Ovary (tissue), 7 donors: ENCODE measurements at regions not wholly inside any gene's neighbourhood (a gene's known extent, or its start where the extent isn't known, plus 50 kb on each side); places are given as distances from the start of the nearest gene placed in this dataset.

Experiments
- DNase-seq, 5 donors: peaks; one replicate each; pipeline ENCODE4 v3.0.0-alpha.2; 2019 to 2020
- H3K27ac ChIP-seq, 2 donors: fragments of 200-600 bp; one replicate each; pipeline versions ENCODE4 v1.5.1 to v1.8.0; 2019 to 2022
- H3K27me3 ChIP-seq: fragments of 200-600 bp; one replicate; pipeline ENCODE4 v1.8.0; 2022
- H3K36me3 ChIP-seq: fragments of 200-600 bp; sonication (generic); one replicate; pipeline ENCODE4 v1.5.1; 2019
- H3K4me1 ChIP-seq: one replicate; pipeline ENCODE4 v1.8.1; 2013; ENCODE audit warnings: mild to moderate bottlenecking, moderate library complexity; ENCODE audit not compliant: insufficient read depth
- H3K4me3 ChIP-seq: fragments of 200-600 bp; sonication (generic); one replicate; pipeline ENCODE4 v1.5.1; 2017
- H3K9me3 ChIP-seq, 2 donors: fragments of 200-600 bp in 1 of 2; sonication (generic) in 1 of 2; one replicate each; pipeline versions ENCODE4 v1.5.1 to v1.8.1; 2013 to 2019; ENCODE audit warnings: mild to moderate bottlenecking in 1 of 2, moderate library complexity in 1 of 2
- CTCF ChIP-seq, 3 donors: fragments of 450-650 bp in 2 of 3; fragments of 200-600 bp in 1 of 3; IDR thresholded peaks; one replicate each; pipeline versions ENCODE4 v1.5.1 to v1.8.0; 2016 to 2022; ENCODE audit warnings: antibody characterized with exemption in 3 of 3, mild to moderate bottlenecking in 1 of 3
- EP300 ChIP-seq: sonication (generic); formaldehyde crosslinking; IDR thresholded peaks from one replicate; pipeline ENCODE4 v1.6.1; 2017; ENCODE audit warnings: antibody characterized with exemption
- POLR2A ChIP-seq: fragments of 450-650 bp; IDR thresholded peaks from one replicate; pipeline ENCODE4 v1.6.1; 2017; ENCODE audit warnings: antibody characterized with exemption, mild to moderate bottlenecking, moderate library complexity
- WGBS, 3 donors: extraction: QIAGEN DNeasy Blood & Tissue Kit in 1 of 3; methylation state at CpG; one replicate each; pipeline versions ENCODE4 v1.1.5 to v1.1.7; 2013 to 2017; 5-methylcytosine and 5-hydroxymethylcytosine counted together
- intact Hi-C, 4 donors: fragments of 100-400 bp; cut with DNase I; formaldehyde crosslinking; loops; one replicate each; pipeline versions ENCODE4 v1.11.0 to v1.15.1; 2022 to 2023
- donor health status: DM: no; HTN: no; CAD: no; lungs with moderate emphysema.
- donor health status: DM: no; HTN: no; CAD: no.
- donor health status: Bipolar disorder and iron deficiency.
- donor health status: DM: no; HTN: no; CAD: no.
- donor health status: DM: yes; HTN: yes; CAD: no.

DNA sequence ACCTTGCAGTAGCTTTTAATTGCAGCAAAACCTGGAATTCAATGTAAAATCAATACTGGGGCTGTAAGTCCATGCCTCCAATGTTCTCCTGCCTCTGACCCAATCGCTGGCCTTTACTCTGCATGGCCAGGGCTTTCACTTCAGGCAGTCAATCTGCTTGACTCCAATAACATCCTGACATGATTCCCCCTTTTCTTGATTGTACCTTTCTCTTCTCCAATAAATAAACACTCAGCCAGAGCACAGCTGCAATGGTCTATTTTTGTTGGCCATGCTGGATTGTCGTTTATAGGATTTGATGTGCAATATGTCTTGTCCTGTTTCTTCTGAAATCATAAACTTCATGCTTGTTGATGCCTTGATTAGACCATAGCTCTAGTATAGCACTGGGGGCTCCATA, 97.8 kb upstream of the COL1A2 start:
- H3K4me3 ChIP-seq = no peak overlapping the region
- no peaks in the 10 kb centered on the region for H3K27me3 ChIP-seq
- no peaks in the 10 kb centered on the region for H3K9me3 ChIP-seq
- DNase-seq = no peak
- TF ChIP-seq CTCF (IDR thresholded peaks at IDR 0.05) = no peak
- TF ChIP-seq POLR2A = no peak
- TF ChIP-seq EP300 = no peak
- H3K36me3 ChIP-seq = no peaks in the 10 kb centered on the region
- peaks cover 18% of the 10 kb centered on the region for H3K4me1 ChIP-seq
- H3K27ac ChIP-seq = peak overlapping the region; percentile 2 to 84
- 41 to 55% (median 47%) methylated on average over 2 of the region's 2 CpGs for WGBS, 3 donors
- intact Hi-C loops = loop anchor here (1.0 to 10.0 kb wide), 6 partner anchors 80 to 358 kb away; partner anchors contain the start of genes COL1A2 (in 3 of the 4) and SGCE (in 1 of the 4)

DNA sequence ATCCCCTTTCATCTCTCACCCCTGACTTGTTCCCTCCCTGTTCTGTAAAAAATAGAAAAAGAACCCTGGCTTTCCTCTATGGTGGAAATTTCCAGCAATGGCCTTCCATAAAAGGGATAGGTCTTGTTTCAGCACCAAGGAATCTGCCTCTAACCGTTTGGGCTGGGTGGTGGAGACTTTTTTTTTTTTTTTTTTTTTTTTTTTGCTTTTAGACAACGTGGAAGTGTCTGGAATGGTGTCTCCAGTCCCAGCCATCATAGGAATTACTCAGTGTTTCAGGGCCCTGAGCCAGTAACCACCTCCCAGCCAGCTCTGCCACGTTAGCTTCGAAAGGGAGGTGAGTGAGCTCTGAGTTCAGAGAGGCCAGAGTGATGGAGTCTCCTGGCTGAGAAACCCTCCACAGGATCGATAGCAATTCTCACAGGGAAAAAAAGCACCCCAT, 97.3 kb upstream of the COL1A2 start:
- intact Hi-C loops = loop anchor here (2.0 to 10.0 kb wide), 5 partner anchors 80 to 357 kb away; partner anchors contain the start of genes COL1A2 (in 3 of the 4) and SGCE (in 1 of the 4)
- H3K4me3 ChIP-seq = no peak overlapping the region
- H3K4me1 ChIP-seq = peaks cover 19% of the 10 kb centered on the region

GRCh38 chr7:94298943-94299342, 95.8 kb upstream of the COL1A2 start:
- H3K4me3 ChIP-seq = no peak overlapping the region
- peak in 2 of 5 donors; percentile 28 for DNase-seq
- H3K9me3 ChIP-seq = no peaks in the 10 kb centered on the region
- no peaks in the 10 kb centered on the region for H3K36me3 ChIP-seq
- intact Hi-C loops = loop anchor here in 2 of 4 donors (5.0 to 10.0 kb wide), 4 partner anchors 78 to 356 kb away; partner anchors contain the start of genes COL1A2 (in 1 of the 2) and SGCE (in 1 of the 2)
- H3K27ac ChIP-seq = peak overlapping the region in 1 of 2 donors; percentile 84
- H3K4me1 ChIP-seq = peaks cover 26% of the 10 kb centered on the region
- H3K27me3 ChIP-seq = no peaks in the 10 kb centered on the region
- 3 to 17% (median 12%) methylated on average over 3 of the region's 3 CpGs for WGBS, 3 donors
- TF ChIP-seq EP300 (no peak), CTCF (IDR thresholded peaks at IDR 0.05) (no peak), POLR2A (no peak)

More for the DNA sequence above, 97.3 kb upstream of the COL1A2 start:
- DNase-seq = peak; percentile 70 to 80 (median 71)
- WGBS, 3 donors = 5 to 14% (median 10%) methylated on average over 5 of the region's 5 CpGs
- H3K27me3 ChIP-seq = no peaks in the 10 kb centered on the region
- H3K27ac ChIP-seq = peak overlapping the region; percentile 21 to 84
- H3K36me3 ChIP-seq = no peaks in the 10 kb centered on the region
- TF ChIP-seq POLR2A (no peak), EP300 (no peak), CTCF (IDR thresholded peaks at IDR 0.05) (no peak)
- H3K9me3 ChIP-seq = no peaks in the 10 kb centered on the region

- Histone ChIP-seq H3K9me3 (no peaks in the 10 kb centered on the region), H3K27me3 (no peaks in the 10 kb centered on the region), H3K27ac (peak overlapping the region; percentile 14 to 84), H3K36me3 (no peaks in the 10 kb centered on the region), H3K4me3 (no peak overlapping the region), H3K4me1 (peaks cover 29% of the 10 kb centered on the region)
- WGBS, 3 donors = 41 to 47% (median 45%) methylated on average over 8 of the region's 8 CpGs
- no peak for DNase-seq
- TF ChIP-seq POLR2A = no peak
- intact Hi-C loops = no loop called here
Observed at GRCh38 chr7:94300176-94300835, 94.4 kb upstream of the COL1A2 start.

DNA sequence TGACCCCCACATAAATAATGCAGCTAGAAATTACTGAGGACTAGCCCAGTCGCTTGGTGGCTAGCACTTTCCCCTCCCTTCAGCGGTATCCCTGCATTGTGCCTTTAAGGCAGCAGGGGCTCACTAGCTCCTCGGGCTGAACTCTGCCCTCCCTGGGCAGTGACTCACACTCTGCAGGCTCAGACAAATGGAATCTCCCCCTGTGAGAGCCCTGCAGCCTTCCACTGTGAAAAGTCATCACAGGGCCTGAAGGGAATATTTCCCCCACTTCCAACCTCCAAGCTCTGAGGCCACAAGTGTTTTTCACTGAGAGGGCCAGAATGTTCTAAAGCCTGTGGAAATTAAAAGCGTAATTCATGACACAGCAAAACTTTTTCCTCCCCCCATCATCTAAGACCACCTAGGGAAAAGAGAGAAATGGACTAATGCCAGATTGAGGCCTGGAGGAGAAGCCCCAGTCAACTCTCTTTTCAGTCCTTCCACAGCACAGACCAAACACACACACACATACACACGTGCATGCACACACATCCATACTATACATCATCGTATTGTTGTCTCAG, 93.6 kb upstream of the COL1A2 start:
- peaks cover 29% of the 10 kb centered on the region for H3K4me1 ChIP-seq
- H3K27ac ChIP-seq = peak overlapping the region; percentile 67 to 84
- no peaks in the 10 kb centered on the region for H3K36me3 ChIP-seq
- H3K27me3 ChIP-seq = no peaks in the 10 kb centered on the region
- no peak overlapping the region for H3K4me3 ChIP-seq
- H3K9me3 ChIP-seq = no peaks in the 10 kb centered on the region
- WGBS, 3 donors = 7 to 10% (median 7%) methylated on average over 6 of the region's 6 CpGs
- DNase-seq = peak; percentile 83 to 89 (median 86)
- intact Hi-C loops = no loop called here
- no peak for TF ChIP-seq POLR2A
- no peak for TF ChIP-seq CTCF (IDR thresholded peaks at IDR 0.05)
- no peak for TF ChIP-seq EP300
